ENCODE measurements at regions not wholly inside any gene's neighbourhood (a gene's known extent, or its start where the extent isn't known, plus 50 kb on each side); places are given as distances from the start of the nearest gene placed in this dataset.
"Not testable (repeated sequence)": the region's sequence is repeated elsewhere in the genome, so short reads cannot be mapped to it uniquely, and the experiment has no call there.

GRCh38 chr3:139248593-139249255 is 95.1 kb upstream of the MRPS22 start:
- DNase-seq = no peak

GRCh38 chr3:139251529-139251928 is 92.3 kb upstream of the MRPS22 start:
- DNase-seq = peak in 2 of 4 experiments; percentile 20 to 26

- DNase-seq = no peak
These were observed 91.1 kb upstream of the MRPS22 start for GRCh38 chr3:139252719-139253118.

GRCh38 chr3:139258276-139258675 is 85.5 kb upstream of the MRPS22 start:
- no peak for DNase-seq

GRCh38 chr3:139259398-139259797 is 84.4 kb upstream of the MRPS22 start:
- no peak for DNase-seq

GRCh38 chr3:139260041-139260486 is 83.8 kb upstream of the MRPS22 start:
- DNase-seq = no peak

GRCh38 chr3:139260793-139261736 is 82.8 kb upstream of the MRPS22 start:
- no peak for DNase-seq

- DNase-seq = no peak
These were observed 81.8 kb upstream of the MRPS22 start for GRCh38 chr3:139261754-139262586.

GRCh38 chr3:139263798-139264197 is 80.0 kb upstream of the MRPS22 start:
- DNase-seq = no peak

GRCh38 chr3:139264375-139264774 is 79.4 kb upstream of the MRPS22 start:
- no peak for DNase-seq

- DNase-seq = no peak
These were observed 78.4 kb upstream of the MRPS22 start for GRCh38 chr3:139265131-139266016.

GRCh38 chr3:139267300-139268246 is 76.2 kb upstream of the MRPS22 start:
- DNase-seq = no peak

GRCh38 chr3:139269984-139270383 is 73.8 kb upstream of the MRPS22 start:
- DNase-seq = no peak

- not testable (repeated sequence) for DNase-seq
These were observed 73.2 kb upstream of the MRPS22 start for GRCh38 chr3:139270652-139271051.

- no peak for DNase-seq
These were observed 63.7 kb upstream of the MRPS22 start for GRCh38 chr3:139280027-139280671.

GRCh38 chr3:139281096-139281495 is 62.7 kb upstream of the MRPS22 start:
- DNase-seq = no peak

- DNase-seq = no peak
These were observed 62.2 kb upstream of the MRPS22 start for GRCh38 chr3:139281522-139282196.

- DNase-seq = no peak
These were observed 60.5 kb upstream of the MRPS22 start for GRCh38 chr3:139283301-139283700.

GRCh38 chr3:139284221-139284620 is 59.6 kb upstream of the MRPS22 start:
- DNase-seq = no peak
